DMS53 treated with DMSO at 0.1 percent for 48 hours (cell line): ENCODE measurements at regions not wholly inside any gene's neighbourhood (a gene's known extent, or its start where the extent isn't known, plus 50 kb on each side); places are given as distances from the start of the nearest gene placed in this dataset.
"Not testable (repeated sequence)": the region's sequence is repeated elsewhere in the genome, so short reads cannot be mapped to it uniquely, and the experiment has no call there.

Source experiments
- DNase-seq: peaks from one replicate; lab custom pipeline; 2025; ENCODE audit not compliant: unreplicated experiment; lab: John Stamatoyannopoulos, UW

GRCh38 chr6:144908004-144908403, 622.9 kb downstream of the UTRN start:
- no peak for DNase-seq

- DNase-seq = no peak
Measured at GRCh38 chr6:144909753-144910285, 624.7 kb downstream of the UTRN start.

- DNase-seq = no peak
Measured at GRCh38 chr6:144911322-144911721, 626.2 kb downstream of the UTRN start.

GRCh38 chr6:144912474-144912873, 627.3 kb downstream of the UTRN start:
- no peak for DNase-seq

- no peak for DNase-seq
Measured at GRCh38 chr6:144918073-144918472, 632.9 kb downstream of the UTRN start.

GRCh38 chr6:144919560-144919959, 634.4 kb downstream of the UTRN start:
- DNase-seq = no peak

- DNase-seq = no peak
Measured at GRCh38 chr6:144920391-144920961, 635.3 kb downstream of the UTRN start.

GRCh38 chr6:144921206-144921975, 636.3 kb downstream of the UTRN start:
- no peak for DNase-seq

- DNase-seq = no peak
Measured at GRCh38 chr6:144922120-144922722, 637.1 kb downstream of the UTRN start.

- DNase-seq = not testable (repeated sequence)
Measured at GRCh38 chr6:144922771-144923490, 637.8 kb downstream of the UTRN start.

- DNase-seq = not testable (repeated sequence)
Measured at GRCh38 chr6:144923491-144923787, 638.3 kb downstream of the UTRN start.

GRCh38 chr6:144928847-144929246, 643.7 kb downstream of the UTRN start:
- no peak for DNase-seq

GRCh38 chr6:144929262-144929661, 644.1 kb downstream of the UTRN start:
- no peak for DNase-seq

GRCh38 chr6:144931172-144932035, 646.3 kb downstream of the UTRN start:
- DNase-seq = peak; percentile 28

GRCh38 chr6:144932621-144933020, 647.5 kb downstream of the UTRN start:
- DNase-seq = no peak

GRCh38 chr6:144935181-144935580, 650.0 kb downstream of the UTRN start:
- DNase-seq = no peak

GRCh38 chr6:144935661-144936060, 650.5 kb downstream of the UTRN start:
- DNase-seq = no peak

- no peak for DNase-seq
Measured at GRCh38 chr6:144936764-144937163, 651.6 kb downstream of the UTRN start.

- no peak for DNase-seq
Measured at GRCh38 chr6:144939921-144940320, 654.8 kb downstream of the UTRN start.

- no peak for DNase-seq
Measured at GRCh38 chr6:144944106-144944505, 659.0 kb downstream of the UTRN start.
